NT2/D1 (cell line): ENCODE measurements at regions not wholly inside any gene's neighbourhood (a gene's known extent, or its start where the extent isn't known, plus 50 kb on each side); places are given as distances from the start of the nearest gene placed in this dataset.

Experiments
- DNase-seq: peaks from one replicate; pipeline ENCODE4 v3.0.0-alpha.2; 2011; ENCODE audit warnings: low read depth, low spot score
- H3K27me3 ChIP-seq: 2 replicates; pipeline ENCODE4 v1.6.0; 2011; ENCODE audit warnings: mild to moderate bottlenecking; ENCODE audit not compliant: insufficient read length, insufficient read depth
- H3K36me3 ChIP-seq: 2 replicates; pipeline ENCODE4 v1.6.1; 2011; ENCODE audit warnings: mild to moderate bottlenecking, low read length, mixed read lengths; ENCODE audit not compliant: insufficient read depth, insufficient read length
- H3K4me1 ChIP-seq: 2 replicates; pipeline ENCODE4 v1.5.1; 2011; ENCODE audit not compliant: insufficient read depth, insufficient read length
- H3K4me3 ChIP-seq: 2 replicates; pipeline ENCODE4 v1.5.1; 2011; ENCODE audit warnings: low read depth; ENCODE audit not compliant: insufficient read length
- H3K9ac ChIP-seq: 2 replicates; pipeline ENCODE4 v1.6.0; 2011; ENCODE audit warnings: low read depth; ENCODE audit not compliant: insufficient read length
- H3K9me3 ChIP-seq: 2 replicates; pipeline ENCODE4 v1.5.1; 2011; ENCODE audit warnings: mild to moderate bottlenecking, low read length; ENCODE audit not compliant: insufficient read depth
- SUZ12 ChIP-seq: IDR thresholded peaks from 2 replicates; pipeline ENCODE4 v1.6.1; 2011; ENCODE audit not compliant: insufficient read length, insufficient read depth; ENCODE audit errors: extremely low read depth
- YY1 ChIP-seq: IDR thresholded peaks from 2 replicates; pipeline ENCODE4 v1.6.1; 2011; ENCODE audit not compliant: insufficient read length, insufficient read depth
- ZNF274 ChIP-seq: IDR thresholded peaks from 2 replicates; pipeline ENCODE4 v1.6.1; 2011; ENCODE audit warnings: mild to moderate bottlenecking, low read depth, low read length

DNA sequence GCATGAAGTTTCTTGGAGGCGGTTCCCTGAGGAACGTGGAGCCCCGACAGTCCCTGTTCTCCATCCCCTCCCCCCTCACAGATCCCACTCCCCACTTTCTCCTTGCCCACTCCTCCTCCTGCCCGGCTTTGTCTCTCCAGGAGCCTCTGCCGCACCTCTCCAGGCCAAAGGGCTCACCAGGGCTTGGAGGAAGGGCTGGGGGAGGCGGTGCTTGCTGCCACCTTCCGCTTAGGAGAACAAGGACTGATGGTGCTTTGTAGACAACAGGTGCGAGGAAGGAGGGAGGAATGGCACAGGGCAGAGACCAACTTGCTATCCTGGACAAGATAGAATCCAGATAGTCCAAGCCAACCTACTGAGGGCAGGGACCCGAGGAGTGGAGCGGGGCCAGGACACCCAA, 103.5 kb upstream of the SMAD3 start:
- peaks cover 3% of the 10 kb centered on the region for H3K27me3 ChIP-seq
- H3K9ac ChIP-seq, result no peak overlapping the region
- H3K4me1 ChIP-seq, result peaks cover 2% of the 10 kb centered on the region
- no peak overlapping the region for H3K4me3 ChIP-seq
- H3K9me3 ChIP-seq, result no peaks in the 10 kb centered on the region
- no peaks in the 10 kb centered on the region for H3K36me3 ChIP-seq
- no peak for TF ChIP-seq YY1
- TF ChIP-seq ZNF274, result no peak
- no peak for TF ChIP-seq SUZ12
- DNase-seq, result no peak

DNA sequence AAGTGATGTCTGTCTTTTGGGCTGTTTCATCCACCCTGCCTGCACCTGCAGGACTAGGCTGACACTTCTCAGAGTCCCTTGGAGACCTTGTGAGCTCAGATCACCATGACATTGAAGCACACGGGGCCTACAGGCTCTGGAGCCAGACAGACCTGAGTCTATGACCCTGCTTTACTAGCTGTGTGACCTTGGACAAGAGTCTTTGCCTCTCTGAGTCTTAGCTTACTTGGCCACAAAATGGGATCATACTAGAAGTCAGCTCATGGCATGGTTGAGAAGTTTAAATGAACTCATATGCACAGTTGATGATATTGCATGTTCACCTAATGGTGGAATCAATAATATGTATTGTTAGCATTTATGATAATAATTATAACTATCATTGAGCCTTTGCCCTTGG, 102.9 kb upstream of the SMAD3 start:
- Histone ChIP-seq H3K9me3 (no peaks in the 10 kb centered on the region), H3K4me1 (peaks cover 2% of the 10 kb centered on the region), H3K9ac (no peak overlapping the region), H3K36me3 (no peaks in the 10 kb centered on the region), H3K27me3 (peaks cover 3% of the 10 kb centered on the region), H3K4me3 (no peak overlapping the region)
- TF ChIP-seq YY1 (no peak), SUZ12 (no peak), ZNF274 (no peak)
- DNase-seq, result no peak

DNA sequence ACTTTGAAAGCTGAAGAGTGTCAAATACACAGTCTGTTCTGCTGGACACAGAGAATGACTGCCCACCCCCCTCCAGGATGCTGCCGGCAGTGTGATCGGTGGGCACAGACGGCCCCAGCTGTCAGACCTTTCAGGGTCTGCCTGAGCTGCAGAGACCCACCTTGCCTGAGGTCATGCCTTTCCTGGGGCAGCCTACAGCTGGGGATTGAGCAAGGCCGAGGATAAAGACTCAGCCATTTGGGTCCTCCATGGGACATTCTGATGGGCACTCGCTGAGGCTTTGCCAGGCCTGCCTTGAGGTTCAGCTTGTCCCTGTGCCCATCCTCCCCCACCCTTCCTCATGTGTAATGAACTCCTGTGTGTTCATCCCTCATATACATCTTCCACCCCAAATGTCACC, 102.3 kb upstream of the SMAD3 start:
- peaks cover 2% of the 10 kb centered on the region for H3K4me1 ChIP-seq
- DNase-seq, result no peak
- no peak overlapping the region for H3K9ac ChIP-seq
- no peak overlapping the region for H3K4me3 ChIP-seq
- peaks cover 3% of the 10 kb centered on the region for H3K27me3 ChIP-seq
- no peak for TF ChIP-seq SUZ12
- TF ChIP-seq YY1, result no peak
- TF ChIP-seq ZNF274, result no peak
- H3K9me3 ChIP-seq, result no peaks in the 10 kb centered on the region
- no peaks in the 10 kb centered on the region for H3K36me3 ChIP-seq

DNA sequence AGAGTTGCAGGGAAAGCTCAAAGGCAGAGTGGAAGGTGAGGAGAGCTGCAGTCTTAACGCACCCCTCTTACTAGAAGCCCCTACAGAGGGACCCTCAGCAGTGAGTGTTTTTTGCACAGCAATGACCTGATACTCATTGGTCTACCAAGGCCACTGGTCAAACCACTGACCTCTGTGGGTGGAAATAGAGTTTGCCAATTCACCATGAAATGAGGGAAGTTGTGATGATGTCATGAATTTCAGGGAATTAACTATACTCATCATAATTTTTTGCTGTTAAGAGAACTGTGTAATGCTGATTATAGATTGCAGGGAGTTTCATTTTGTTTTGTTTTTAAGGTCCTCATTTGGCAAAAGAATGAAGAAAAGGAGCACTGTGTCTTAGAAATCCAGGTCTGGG, 101.7 kb upstream of the SMAD3 start:
- Histone ChIP-seq H3K4me3 (no peak overlapping the region), H3K9me3 (no peaks in the 10 kb centered on the region), H3K9ac (no peak overlapping the region), H3K4me1 (peaks cover 2% of the 10 kb centered on the region), H3K27me3 (peaks cover 3% of the 10 kb centered on the region), H3K36me3 (no peaks in the 10 kb centered on the region)
- DNase-seq, result no peak
- TF ChIP-seq SUZ12 (no peak), YY1 (no peak), ZNF274 (no peak)

DNA sequence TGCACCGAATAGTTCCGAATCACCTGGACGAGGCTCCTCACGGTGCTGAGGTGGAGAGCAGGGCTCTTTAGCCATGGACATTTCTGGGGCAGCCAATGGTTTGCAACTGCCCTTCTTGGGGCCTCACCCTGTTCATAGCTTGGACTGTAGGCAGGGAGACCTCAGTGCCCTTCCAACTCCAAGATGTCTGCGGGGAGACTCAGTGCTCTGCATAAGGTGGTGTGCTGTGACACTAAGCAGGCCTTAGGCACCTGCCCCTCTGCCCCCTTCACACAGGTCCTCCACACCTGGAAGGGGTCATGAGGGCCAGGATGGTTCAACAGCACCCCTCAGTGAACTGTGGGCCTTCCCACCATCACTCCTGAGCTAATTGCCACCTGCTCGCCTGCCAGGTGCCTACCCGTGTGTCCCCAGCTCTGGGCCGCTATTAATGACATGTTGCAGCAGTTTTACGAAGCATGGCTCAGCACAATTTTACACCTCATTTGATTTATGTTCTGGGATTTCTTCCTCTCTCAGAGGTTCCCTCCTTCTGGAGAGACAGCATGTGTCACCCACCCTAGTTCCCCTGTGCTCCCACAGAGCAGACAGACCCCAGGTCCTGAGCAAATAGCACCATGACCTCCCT, 101.2 kb upstream of the SMAD3 start:
- Histone ChIP-seq H3K9me3 (no peaks in the 10 kb centered on the region), H3K4me3 (no peak overlapping the region), H3K9ac (no peak overlapping the region), H3K4me1 (peaks cover 2% of the 10 kb centered on the region), H3K36me3 (no peaks in the 10 kb centered on the region), H3K27me3 (peaks cover 2% of the 10 kb centered on the region)
- TF ChIP-seq SUZ12 (no peak), ZNF274 (no peak), YY1 (no peak)
- DNase-seq, result no peak

DNA sequence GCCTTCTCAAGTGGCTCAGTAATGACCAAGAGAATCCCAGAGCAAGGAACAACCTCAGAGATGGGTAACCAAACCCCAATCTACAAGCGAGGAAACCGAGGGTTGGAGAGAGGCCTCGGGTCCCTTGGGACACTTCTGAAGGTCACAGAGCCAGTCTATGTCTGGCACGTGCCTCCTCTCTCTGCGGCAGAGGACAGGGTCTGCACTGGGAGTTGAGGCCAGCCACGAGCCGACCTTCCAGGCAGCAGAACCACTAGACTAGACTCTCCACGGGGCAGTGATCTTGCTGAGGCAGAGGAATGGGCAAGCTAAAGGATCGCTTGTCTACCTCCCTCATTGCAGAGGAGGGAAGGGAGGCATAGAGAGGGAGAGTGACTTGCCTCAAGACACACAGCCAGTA, 100.6 kb upstream of the SMAD3 start:
- no peaks in the 10 kb centered on the region for H3K27me3 ChIP-seq
- no peaks in the 10 kb centered on the region for H3K9me3 ChIP-seq
- DNase-seq, result no peak
- H3K4me3 ChIP-seq, result no peak overlapping the region
- no peak overlapping the region for H3K9ac ChIP-seq
- H3K4me1 ChIP-seq, result peaks cover 2% of the 10 kb centered on the region
- TF ChIP-seq YY1, result no peak
- no peaks in the 10 kb centered on the region for H3K36me3 ChIP-seq

DNA sequence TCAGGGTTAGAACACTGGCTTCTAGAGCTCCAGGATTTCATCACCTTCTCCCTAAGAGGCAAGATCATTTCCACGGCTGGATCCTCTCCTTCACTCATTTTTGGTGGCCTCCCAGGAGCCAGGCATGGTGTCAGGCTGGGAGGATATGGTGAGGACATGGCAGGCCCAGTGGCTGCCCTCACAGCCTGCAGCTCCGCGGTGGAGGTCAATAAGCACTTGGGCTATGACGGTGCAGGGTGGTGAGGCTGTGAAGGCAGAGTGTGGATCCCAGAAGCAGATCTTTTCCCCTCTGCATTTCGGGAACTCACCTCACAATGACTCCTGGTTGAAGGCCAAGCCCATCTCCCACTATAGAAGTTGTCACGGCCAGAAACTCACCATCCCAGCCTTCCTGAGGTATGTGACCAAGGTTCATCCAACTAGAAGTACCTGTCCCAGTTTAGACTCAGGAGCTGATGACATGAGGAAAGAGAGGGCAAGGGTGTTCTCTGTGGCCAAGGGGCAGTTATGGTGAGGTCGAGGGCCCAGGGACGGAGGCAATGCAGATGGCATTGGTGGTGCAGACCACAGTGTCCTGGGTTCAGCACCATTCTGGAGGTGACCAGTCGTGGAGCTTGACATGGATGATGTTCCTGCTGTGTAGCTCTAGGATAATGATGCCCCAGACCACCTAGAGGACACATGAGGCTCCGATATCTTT, 100.1 kb upstream of the SMAD3 start:
- no peak overlapping the region for H3K4me3 ChIP-seq
- DNase-seq, result no peak
- TF ChIP-seq YY1 (no peak), SUZ12 (no peak), ZNF274 (no peak)
- no peak overlapping the region for H3K9ac ChIP-seq
- H3K36me3 ChIP-seq, result no peaks in the 10 kb centered on the region
- H3K4me1 ChIP-seq, result peaks cover 2% of the 10 kb centered on the region
- no peaks in the 10 kb centered on the region for H3K27me3 ChIP-seq
- H3K9me3 ChIP-seq, result no peaks in the 10 kb centered on the region

DNA sequence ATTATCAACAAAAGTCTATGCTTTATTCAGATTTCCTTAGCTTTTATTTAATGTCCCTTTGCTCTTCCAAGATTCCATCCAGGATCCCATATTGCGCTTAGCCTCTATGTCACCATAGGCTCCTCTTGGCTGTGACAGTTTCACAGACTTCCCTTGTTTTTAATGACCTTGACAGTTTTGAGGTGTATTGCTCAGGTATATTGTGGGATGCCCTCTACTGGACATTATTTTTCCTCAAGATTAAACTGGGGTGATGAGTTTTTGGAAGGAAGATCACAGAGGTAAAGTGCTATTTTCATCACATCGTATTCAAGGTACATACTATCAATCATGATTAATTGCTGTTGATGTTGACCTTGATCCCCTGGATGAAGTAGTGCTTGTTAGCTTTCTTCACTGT, 99.1 kb upstream of the SMAD3 start:
- Histone ChIP-seq H3K27me3 (no peaks in the 10 kb centered on the region), H3K9me3 (no peaks in the 10 kb centered on the region), H3K36me3 (no peaks in the 10 kb centered on the region), H3K4me3 (no peak overlapping the region), H3K4me1 (peaks cover 2% of the 10 kb centered on the region), H3K9ac (no peak overlapping the region)
- DNase-seq, result no peak
- TF ChIP-seq YY1, result no peak
- no peak for TF ChIP-seq SUZ12
- no peak for TF ChIP-seq ZNF274
